ENCODE measurements at regions not wholly inside any gene's neighbourhood (a gene's known extent, or its start where the extent isn't known, plus 50 kb on each side); places are given as distances from the start of the nearest gene placed in this dataset.

GRCh38 chr6:145119081-145119480, 616.2 kb downstream of the EPM2A start:
- H3K27ac ChIP-seq, result no peak overlapping the region
- intact Hi-C loops (cut with DNase I), result no loop called here
- H3K27me3 ChIP-seq, result no peaks in the 10 kb centered on the region
- DNase-seq, result no peak
- H3K9me3 ChIP-seq, result no peaks in the 10 kb centered on the region
- no peaks in the 10 kb centered on the region for H3K36me3 ChIP-seq
- ATAC-seq, result no peak
- TF ChIP-seq CTCF (IDR thresholded peaks at IDR 0.05), result no peak
- no peak for FAIRE-seq
- no peaks in the 10 kb centered on the region for H3K4me1 ChIP-seq
- WGBS, 2 donors, result 55 to 58% methylated on average over 4 of the region's 4 CpGs
- H3K4me3 ChIP-seq, result no peak overlapping the region

GRCh38 chr6:145132709-145133108, 602.6 kb downstream of the EPM2A start:
- TF ChIP-seq CTCF (IDR thresholded peaks at IDR 0.05), result no peak
- FAIRE-seq (no peak), DNase-seq (no peak), ATAC-seq (no peak)
- Histone ChIP-seq H3K27me3 (no peaks in the 10 kb centered on the region), H3K36me3 (no peaks in the 10 kb centered on the region), H3K9me3 (no peaks in the 10 kb centered on the region), H3K4me1 (no peaks in the 10 kb centered on the region), H3K4me3 (no peak overlapping the region), H3K27ac (no peak overlapping the region)
- intact Hi-C loops (cut with DNase I), result no loop called here
- WGBS, 2 donors, result 90 to 97% methylated on average over 2 of the region's 2 CpGs

GRCh38 chr6:145135702-145136101, 599.6 kb downstream of the EPM2A start:
- ATAC-seq (no peak), FAIRE-seq (no peak), DNase-seq (no peak)
- WGBS, 2 donors, result 77 to 83% methylated on average over 6 of the region's 6 CpGs
- H3K27me3 ChIP-seq, result no peaks in the 10 kb centered on the region
- no peak overlapping the region for H3K27ac ChIP-seq
- no peaks in the 10 kb centered on the region for H3K36me3 ChIP-seq
- H3K9me3 ChIP-seq, result no peaks in the 10 kb centered on the region
- no peak for TF ChIP-seq CTCF (IDR thresholded peaks at IDR 0.05)
- intact Hi-C loops (cut with DNase I), result no loop called here
- no peak overlapping the region for H3K4me3 ChIP-seq
- no peaks in the 10 kb centered on the region for H3K4me1 ChIP-seq

- Histone ChIP-seq H3K4me3 (no peak overlapping the region), H3K27ac (no peak overlapping the region), H3K4me1 (peaks cover 0 to 4% (median 0%) of the 10 kb centered on the region in 3 donors), H3K36me3 (no peaks in the 10 kb centered on the region), H3K9me3 (no peaks in the 10 kb centered on the region), H3K27me3 (no peaks in the 10 kb centered on the region)
- 39 to 47% methylated on average over 1 of the region's 1 CpG for WGBS, 2 donors
- intact Hi-C loops (cut with DNase I), result no loop called here
- FAIRE-seq (no peak), DNase-seq (no peak), ATAC-seq (no peak)
- no peak for TF ChIP-seq CTCF (IDR thresholded peaks at IDR 0.05)
Measured at GRCh38 chr6:145137425-145137824, 597.9 kb downstream of the EPM2A start.

GRCh38 chr6:145138469-145139139, 596.7 kb downstream of the EPM2A start:
- H3K4me1 ChIP-seq, result peaks cover 0 to 4% (median 0%) of the 10 kb centered on the region in 3 donors
- H3K4me3 ChIP-seq, result no peak overlapping the region
- FAIRE-seq, result no peak
- no peak for DNase-seq
- H3K9me3 ChIP-seq, result no peaks in the 10 kb centered on the region
- intact Hi-C loops (cut with DNase I), result no loop called here
- TF ChIP-seq CTCF (IDR thresholded peaks at IDR 0.05), result no peak
- H3K27me3 ChIP-seq, result no peaks in the 10 kb centered on the region
- H3K27ac ChIP-seq, result no peak overlapping the region
- no peak for ATAC-seq
- no peaks in the 10 kb centered on the region for H3K36me3 ChIP-seq
